ENCODE measurements at regions not wholly inside any gene's neighbourhood (a gene's known extent, or its start where the extent isn't known, plus 50 kb on each side); places are given as distances from the start of the nearest gene placed in this dataset.

DNA sequence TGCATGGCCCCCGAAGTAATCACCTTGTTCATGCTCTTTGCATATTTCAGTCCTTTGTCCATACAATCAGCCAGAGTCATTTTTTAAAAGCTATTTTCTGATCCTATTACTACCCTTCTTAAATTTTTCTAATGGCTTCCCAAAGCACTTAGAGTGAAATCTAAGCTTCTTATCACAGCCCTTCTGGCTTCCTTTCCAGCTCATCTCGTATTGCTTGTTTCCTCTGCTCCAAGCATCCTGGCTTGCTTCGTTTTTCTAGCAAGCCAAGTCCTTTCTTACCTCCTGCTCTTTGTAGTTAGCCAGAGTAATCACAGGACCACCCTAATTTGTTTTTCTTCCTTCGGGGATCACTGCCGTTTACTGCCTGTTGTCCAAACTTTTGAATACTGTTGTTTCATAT is 453.3 kb downstream of the KIF4B start:
- no peak for TF ChIP-seq EZH2 (IDR thresholded peaks at IDR 0.05; ENCODE audit: low read depth)
- TF ChIP-seq, protein P1, sequence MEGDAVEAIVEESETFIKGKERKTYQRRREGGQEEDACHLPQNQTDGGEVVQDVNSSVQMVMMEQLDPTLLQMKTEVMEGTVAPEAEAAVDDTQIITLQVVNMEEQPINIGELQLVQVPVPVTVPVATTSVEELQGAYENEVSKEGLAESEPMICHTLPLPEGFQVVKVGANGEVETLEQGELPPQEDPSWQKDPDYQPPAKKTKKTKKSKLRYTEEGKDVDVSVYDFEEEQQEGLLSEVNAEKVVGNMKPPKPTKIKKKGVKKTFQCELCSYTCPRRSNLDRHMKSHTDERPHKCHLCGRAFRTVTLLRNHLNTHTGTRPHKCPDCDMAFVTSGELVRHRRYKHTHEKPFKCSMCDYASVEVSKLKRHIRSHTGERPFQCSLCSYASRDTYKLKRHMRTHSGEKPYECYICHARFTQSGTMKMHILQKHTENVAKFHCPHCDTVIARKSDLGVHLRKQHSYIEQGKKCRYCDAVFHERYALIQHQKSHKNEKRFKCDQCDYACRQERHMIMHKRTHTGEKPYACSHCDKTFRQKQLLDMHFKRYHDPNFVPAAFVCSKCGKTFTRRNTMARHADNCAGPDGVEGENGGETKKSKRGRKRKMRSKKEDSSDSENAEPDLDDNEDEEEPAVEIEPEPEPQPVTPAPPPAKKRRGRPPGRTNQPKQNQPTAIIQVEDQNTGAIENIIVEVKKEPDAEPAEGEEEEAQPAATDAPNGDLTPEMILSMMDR (conservative IDR thresholded peaks at IDR 0.05), result no peak

All from PC-9 (cell line).